IMR-90 (cell line): ENCODE measurements at regions not wholly inside any gene's neighbourhood (a gene's known extent, or its start where the extent isn't known, plus 50 kb on each side); places are given as distances from the start of the nearest gene placed in this dataset.

Experiments used
- ATAC-seq: fragments of 200-7000 bp; cut with Tn5 transposase; 2 replicates; pipeline ENCODE4 v1.9.1; 2020; ENCODE audit warnings: low read depth, mild to moderate bottlenecking, moderate library complexity
- BruUV-seq: library from RNA; stranded (reverse); fragments of 400-500 nt; replicated peaks from 2 replicates; lab custom pipeline; 2021; lab: Mats Ljungman, UMichigan
- CTCF ChIA-PET: fragments of 300-600 bp; formaldehyde crosslinking; extraction: SDS; loops from one replicate; lab custom pipeline; 2021; ENCODE audit warnings: antibody characterized with exemption; lab: Yijun Ruan, JAX
- POLR2A ChIA-PET: fragments of 300-600 bp; sonication (Branson Sonifier 250); formaldehyde crosslinking; loops from one replicate; lab custom pipeline; 2022; ENCODE audit warnings: antibody characterized with exemption; ENCODE audit not compliant: unreplicated experiment; lab: Charles Lee
- DNase-seq: peaks from one replicate; pipeline ENCODE4 v3.0.0; 2013
- H2AFZ ChIP-seq: replicated peaks from 2 replicates; pipeline ENCODE3; 2013; ENCODE audit warnings: low read length, mild to moderate bottlenecking; ENCODE audit not compliant: poor library complexity
- H2AK5ac ChIP-seq: 2 replicates; pipeline ENCODE4 v1.6.1; 2013; ENCODE audit warnings: low read depth, low read length, inconsistent platforms
- H2AK9ac ChIP-seq: replicated peaks from 2 replicates; pipeline ENCODE3; 2013; ENCODE audit warnings: mild to moderate bottlenecking, low read depth, low read length, moderate library complexity; ENCODE audit not compliant: poor library complexity
- H2BK120ac ChIP-seq: 2 replicates; pipeline ENCODE4 v1.6.1; 2013; ENCODE audit warnings: low read depth, low read length, inconsistent platforms
- H2BK15ac ChIP-seq: 3 replicates; pipeline ENCODE4 v1.6.1; 2013; ENCODE audit warnings: low read depth, low read length, inconsistent platforms
- H2BK20ac ChIP-seq: 2 replicates; pipeline ENCODE4 v1.6.1; 2013; ENCODE audit warnings: low read depth, mild to moderate bottlenecking, inconsistent platforms, low read length, moderate library complexity
- H2BK5ac ChIP-seq: 2 replicates; pipeline ENCODE4 v1.6.1; 2013; ENCODE audit warnings: mild to moderate bottlenecking, low read depth, low read length, inconsistent platforms; ENCODE audit not compliant: poor library complexity, severe bottlenecking
- H3K14ac ChIP-seq: replicated peaks from 2 replicates; pipeline ENCODE4 v1.6.1; 2013; ENCODE audit warnings: low read depth, low read length, inconsistent platforms
- H3K18ac ChIP-seq: 2 replicates; pipeline ENCODE4 v1.6.1; 2013; ENCODE audit warnings: low read depth, low read length, control low read depth
- H3K23ac ChIP-seq: 2 replicates; pipeline ENCODE4 v1.6.1; 2013; ENCODE audit warnings: low read depth, low read length, inconsistent platforms
- H3K27ac ChIP-seq: 2 replicates; pipeline ENCODE4 v1.5.1; 2013; ENCODE audit warnings: mild to moderate bottlenecking, control low read depth, low read length; ENCODE audit not compliant: insufficient read depth
- H3K27me3 ChIP-seq: 2 replicates; pipeline ENCODE4 v1.6.1; 2013; ENCODE audit warnings: low read length; ENCODE audit not compliant: control insufficient read depth, insufficient read depth
- H3K36me3 ChIP-seq: 2 replicates; pipeline ENCODE4 v1.6.1; 2013; ENCODE audit warnings: low read length, mixed read lengths; ENCODE audit not compliant: control insufficient read depth, insufficient read depth
- H3K4ac ChIP-seq: 2 replicates; pipeline ENCODE4 v1.6.1; 2013; ENCODE audit warnings: low read depth, low read length, inconsistent platforms
- H3K4me1 ChIP-seq: 2 replicates; pipeline ENCODE4 v1.6.1; 2013; ENCODE audit warnings: low read length, mixed read lengths; ENCODE audit not compliant: control insufficient read depth, insufficient read depth
- H3K4me2 ChIP-seq: 2 replicates; pipeline ENCODE4 v1.6.1; 2013; ENCODE audit warnings: low read depth, mild to moderate bottlenecking, control low read depth, low read length, moderate library complexity
- H3K4me3 ChIP-seq: 2 replicates; pipeline ENCODE4 v1.5.1; 2013; ENCODE audit warnings: low read depth, mild to moderate bottlenecking, control low read depth, low read length, moderate library complexity; ENCODE audit not compliant: insufficient read depth
- H3K56ac ChIP-seq: 2 replicates; pipeline ENCODE4 v1.6.1; 2013; ENCODE audit warnings: low read length, inconsistent platforms; ENCODE audit not compliant: insufficient read depth; ENCODE audit errors: extremely low read depth
- H3K79me1 ChIP-seq, 2 experiments: 2 replicates each; pipeline ENCODE4 v1.6.1; 2013; ENCODE audit warnings: low read length in 2 of 2, inconsistent platforms in 1 of 2, low read depth in 1 of 2
- H3K9ac ChIP-seq: 2 replicates; pipeline ENCODE4 v1.6.1; 2013; ENCODE audit warnings: low read depth, low read length, control low read depth
- H3K9me1 ChIP-seq: 2 replicates; pipeline ENCODE4 v1.6.1; 2013; ENCODE audit warnings: low read length, inconsistent platforms; ENCODE audit not compliant: insufficient read depth
- H3K9me3 ChIP-seq: 2 replicates; pipeline ENCODE4 v1.6.1; 2013; ENCODE audit warnings: low read length; ENCODE audit not compliant: control insufficient read depth, insufficient read depth
- H4K20me1 ChIP-seq: 2 replicates; pipeline ENCODE4 v1.6.1; 2013; ENCODE audit warnings: low read length, inconsistent platforms; ENCODE audit not compliant: insufficient read depth
- H4K5ac ChIP-seq: 2 replicates; pipeline ENCODE4 v1.6.1; 2013; ENCODE audit warnings: mild to moderate bottlenecking, low read depth, low read length, control low read depth
- H4K8ac ChIP-seq, 2 experiments: 2 replicates each; pipeline ENCODE4 v1.6.1; 2013; ENCODE audit warnings: low read depth in 2 of 2, low read length in 2 of 2, control low read depth in 1 of 2, inconsistent platforms in 1 of 2
- H4K91ac ChIP-seq: 2 replicates; pipeline ENCODE4 v1.6.1; 2013; ENCODE audit warnings: low read depth, low read length, inconsistent platforms; ENCODE audit not compliant: insufficient read depth
- CTCF ChIP-seq: conservative IDR thresholded peaks from 2 replicates; pipeline ENCODE4 v1.5.1; 2012; ENCODE audit warnings: mild to moderate bottlenecking, low read depth, low read length, improper control_type of control experiment
- ELK1 ChIP-seq: fragments of 150-350 bp; IDR thresholded peaks from 2 replicates; pipeline ENCODE4 v1.6.1; 2016; ENCODE audit warnings: low read depth, mild to moderate bottlenecking, low read length, moderate library complexity, borderline replicate concordance
- FOS ChIP-seq: fragments of 150-350 bp; IDR thresholded peaks from 2 replicates; pipeline ENCODE4 v1.6.1; 2016; ENCODE audit warnings: low read depth, low read length
- MAFK ChIP-seq: IDR thresholded peaks from 2 replicates; pipeline ENCODE4 v1.6.1; 2012; ENCODE audit warnings: low read depth, low read length, improper control_type of control experiment
- POLR2A ChIP-seq: IDR thresholded peaks from 2 replicates; pipeline ENCODE4 v1.6.1; 2012; ENCODE audit warnings: mild to moderate bottlenecking, low read depth, low read length
- RCOR1 ChIP-seq: IDR thresholded peaks from 2 replicates; pipeline ENCODE4 v1.6.1; 2012; ENCODE audit warnings: mild to moderate bottlenecking, low read length, improper control_type of control experiment; ENCODE audit not compliant: insufficient replicate concordance
- RFX5 ChIP-seq: IDR thresholded peaks from 2 replicates; pipeline ENCODE4 v1.8.0; 2012; ENCODE audit warnings: low read depth, mild to moderate bottlenecking, low read length, moderate library complexity
- WGBS, 2 experiments: methylation state at CpG; one replicate each; pipeline versions ENCODE4 v1.1.5 to v1.1.7; 2013; ENCODE audit warnings: missing lambda C conversion rate in 2 of 2; ENCODE audit not compliant: insufficient read length in 1 of 2; ENCODE audit errors: extremely low coverage in 2 of 2; 5-methylcytosine and 5-hydroxymethylcytosine counted together
- dilution Hi-C: fragments of 300-500 bp; cut with HindIII; formaldehyde crosslinking; loops from one replicate; pipeline ENCODE4 v1.14.3; 2018; ENCODE audit warnings: low sequenced_read_pairs; ENCODE audit not compliant: unreplicated experiment
- in situ Hi-C: fragments of 300-500 bp; cut with MboI; formaldehyde crosslinking; loops from 3 replicates; pipeline ENCODE4 v1.14.3; 2019; ENCODE audit warnings: low sequenced_read_pairs, inconsistent platforms, mixed read lengths
- intact Hi-C: fragments of 100-400 bp; cut with micrococcal nuclease; formaldehyde crosslinking; loops from 2 replicates; pipeline ENCODE4 v1.10.0; 2022

- H3K27ac ChIP-seq: no peak overlapping the region
- no peak overlapping the region for H3K56ac ChIP-seq
- ATAC-seq (no peak), DNase-seq (peak; percentile 0)
- H3K4me2 ChIP-seq: no peak overlapping the region
- H3K4me3 ChIP-seq: no peak overlapping the region
- no peaks in the 10 kb centered on the region for H3K36me3 ChIP-seq
- dilution Hi-C loops (no loop called here), in situ Hi-C loops (loop anchor here (25.0 kb wide), 1 partner anchor 849 kb away; no protein-coding TSS in a partner anchor), intact Hi-C loops (loop anchor here (5.0 kb wide), 4 partner anchors 194 to 1954 kb away; no protein-coding TSS in a partner anchor)
- no peaks in the 10 kb centered on the region for H3K79me1 ChIP-seq
- no peak overlapping the region for H2AFZ ChIP-seq
- H2AK9ac ChIP-seq: no peak overlapping the region
- H3K9ac ChIP-seq: no peak overlapping the region
- H4K5ac ChIP-seq: no peak overlapping the region
- no peak overlapping the region for H4K91ac ChIP-seq
- H3K27me3 ChIP-seq: no peaks in the 10 kb centered on the region
- no peaks in the 10 kb centered on the region for H4K20me1 ChIP-seq
- POLR2A ChIA-PET: no interaction called here
- H2AK5ac ChIP-seq: no peak overlapping the region
- no peak overlapping the region for H2BK20ac ChIP-seq
- H3K18ac ChIP-seq: no peak overlapping the region
- no peaks in the 10 kb centered on the region for H3K4me1 ChIP-seq
- H2BK15ac ChIP-seq: no peak overlapping the region
- no CpG with 5 or more reads among the region's 3 CpGs for WGBS, 2 experiments
- H2BK120ac ChIP-seq: no peak overlapping the region
- H3K4ac ChIP-seq: no peak overlapping the region
- BruUV-seq: no TSS peak
- no peak overlapping the region for H3K14ac ChIP-seq
- no peaks in the 10 kb centered on the region for H3K9me3 ChIP-seq
- H3K9me1 ChIP-seq: no peaks in the 10 kb centered on the region
- TF ChIP-seq MAFK: no peak
- TF ChIP-seq POLR2A: no peak
- TF ChIP-seq RFX5: no peak
- no peak for TF ChIP-seq ELK1
- no peak for TF ChIP-seq CTCF
- TF ChIP-seq FOS: no peak
- no peak for TF ChIP-seq RCOR1
- H2BK5ac ChIP-seq: no peak overlapping the region
- H4K8ac ChIP-seq: no peak overlapping the region
- no peak overlapping the region for H3K23ac ChIP-seq
- CTCF ChIA-PET: no interaction called here
These were observed 153.7 kb downstream of the TUSC7 start for GRCh38 chr3:116863270-116863770.
